DMS114 treated with DMSO at 0.1 percent for 48 hours (cell line): ENCODE measurements at regions not wholly inside any gene's neighbourhood (a gene's known extent, or its start where the extent isn't known, plus 50 kb on each side); places are given as distances from the start of the nearest gene placed in this dataset.

Source experiments
- DNase-seq: peaks from one replicate; lab custom pipeline; 2025; ENCODE audit not compliant: unreplicated experiment; lab: John Stamatoyannopoulos, UW

GRCh38 chr14:89014569-89014850 lies 190.1 kb downstream of the TTC8 start:
- DNase-seq = no peak

- DNase-seq = no peak
These were observed 190.6 kb downstream of the TTC8 start for GRCh38 chr14:89015016-89015415.

GRCh38 chr14:89017417-89017816 lies 193.0 kb downstream of the TTC8 start:
- DNase-seq = no peak

GRCh38 chr14:89022274-89022673 lies 197.8 kb downstream of the TTC8 start:
- no peak for DNase-seq

GRCh38 chr14:89024691-89025090 lies 200.2 kb downstream of the TTC8 start:
- no peak for DNase-seq

GRCh38 chr14:89025561-89026236 lies 201.2 kb downstream of the TTC8 start:
- DNase-seq = no peak

GRCh38 chr14:89027097-89027740 lies 202.8 kb downstream of the TTC8 start:
- no peak for DNase-seq

GRCh38 chr14:89028462-89029134 lies 204.1 kb downstream of the TTC8 start:
- no peak for DNase-seq

- DNase-seq = no peak
These were observed 205.7 kb downstream of the TTC8 start for GRCh38 chr14:89029961-89030694.

- no peak for DNase-seq
These were observed 206.5 kb downstream of the TTC8 start for GRCh38 chr14:89030921-89031320.

GRCh38 chr14:89032086-89032649 lies 207.7 kb downstream of the TTC8 start:
- DNase-seq = no peak

- DNase-seq = no peak
These were observed 209.3 kb downstream of the TTC8 start for GRCh38 chr14:89033756-89034155.

- no peak for DNase-seq
These were observed 211.9 kb downstream of the TTC8 start for GRCh38 chr14:89036371-89036770.

- DNase-seq = no peak
These were observed 212.6 kb downstream of the TTC8 start for GRCh38 chr14:89037065-89037464.

GRCh38 chr14:89040080-89040459 lies 215.6 kb downstream of the TTC8 start:
- DNase-seq = no peak

- DNase-seq = peak; percentile 62
These were observed 216.2 kb downstream of the TTC8 start for GRCh38 chr14:89040460-89041256.

GRCh38 chr14:89041257-89041582 lies 216.8 kb downstream of the TTC8 start:
- DNase-seq = no peak

- DNase-seq = no peak
These were observed 217.6 kb downstream of the TTC8 start for GRCh38 chr14:89042021-89042420.

- no peak for DNase-seq
These were observed 228.9 kb downstream of the TTC8 start for GRCh38 chr14:89053303-89053702.

- DNase-seq = no peak
These were observed 231.9 kb downstream of the TTC8 start for GRCh38 chr14:89056394-89056793.

GRCh38 chr14:89058697-89059096 lies 234.2 kb downstream of the TTC8 start:
- no peak for DNase-seq
